Lung (tissue), 11 donors: ENCODE measurements at regions not wholly inside any gene's neighbourhood (a gene's known extent, or its start where the extent isn't known, plus 50 kb on each side); places are given as distances from the start of the nearest gene placed in this dataset.
"Not testable (repeated sequence)": the region's sequence is repeated elsewhere in the genome, so short reads cannot be mapped to it uniquely, and the experiment has no call there.

Source experiments
- ATAC-seq: fragments of 200-7000 bp; cut with Tn5 transposase; one replicate; pipeline ENCODE4 v1.9.1; 2020; ENCODE audit warnings: moderate number of reproducible peaks; ENCODE audit not compliant: insufficient read depth, low FRiP score
- DNase-seq, 3 donors: peaks; one replicate each; pipeline ENCODE4 v3.0.0-alpha.2; 2013 to 2017
- H3K27ac ChIP-seq, 2 donors: one replicate each; pipeline ENCODE4 v1.5.1; 2013; ENCODE audit warnings: mild to moderate bottlenecking in 2 of 2, moderate library complexity in 2 of 2, control low read depth in 1 of 2, inconsistent platforms in 1 of 2, low read depth in 1 of 2, low read length in 1 of 2
- H3K27me3 ChIP-seq, 3 donors: one replicate each; pipeline ENCODE4 v1.5.1; 2013; ENCODE audit warnings: low read length in 2 of 3; ENCODE audit not compliant: control insufficient read depth in 3 of 3, insufficient read depth in 3 of 3
- H3K36me3 ChIP-seq, 4 donors: one replicate each; pipeline ENCODE4 v1.5.1; 2013; ENCODE audit warnings: low read length in 4 of 4, mild to moderate bottlenecking in 1 of 4, moderate library complexity in 1 of 4; ENCODE audit not compliant: control insufficient read depth in 4 of 4, insufficient read depth in 4 of 4
- H3K4me1 ChIP-seq, 5 donors: one replicate each; pipeline ENCODE4 v1.5.1; 2013; ENCODE audit warnings: low read length in 5 of 5, mild to moderate bottlenecking in 2 of 5, moderate library complexity in 1 of 5; ENCODE audit not compliant: control insufficient read depth in 5 of 5, insufficient read depth in 5 of 5
- H3K4me3 ChIP-seq: one replicate; pipeline ENCODE4 v1.5.1; 2013; ENCODE audit warnings: mild to moderate bottlenecking, control low read depth, moderate library complexity
- H3K9ac ChIP-seq, 2 donors: one replicate each; pipeline ENCODE4 v1.5.1; 2013; ENCODE audit warnings: low read length in 2 of 2, control low read depth in 1 of 2; ENCODE audit not compliant: insufficient read depth in 1 of 2
- H3K9me3 ChIP-seq, 4 donors: one replicate each; pipeline ENCODE4 v1.5.1; 2013; ENCODE audit warnings: low read length in 3 of 4, mild to moderate bottlenecking in 1 of 4, moderate library complexity in 1 of 4; ENCODE audit not compliant: control insufficient read depth in 4 of 4, insufficient read depth in 3 of 4
- CTCF ChIP-seq: IDR thresholded peaks from 2 replicates; pipeline ENCODE4 v1.5.1; 2012; ENCODE audit warnings: mild to moderate bottlenecking; ENCODE audit errors: control extremely low read depth, extremely low read depth
- WGBS, 2 donors: extraction: QIAGEN DNeasy Blood & Tissue Kit; methylation state at CpG; one replicate each; pipeline ENCODE4 v1.1.7; 2013; 5-methylcytosine and 5-hydroxymethylcytosine counted together
- donor health status: control.
- donor health status: control.
- donor health status: Bipolar disorder and iron deficiency.
- donor health status: healthy.
- donor health status: DM: yes; HTN: yes; CAD: no.

GRCh38 chr19:27860309-27860934 is 1352.5 kb downstream of the UQCRFS1 start:
- WGBS, 2 donors: 89 to 92% methylated on average over 11 of the region's 11 CpGs
- Histone ChIP-seq H3K36me3 (no peaks in the 10 kb centered on the region), H3K9me3 (peaks cover 2 to 35% (median 19%) of the 10 kb centered on the region in 4 donors), H3K9ac (no peak overlapping the region), H3K4me3 (no peak overlapping the region), H3K27ac (no peak overlapping the region), H3K4me1 (no peaks in the 10 kb centered on the region), H3K27me3 (no peaks in the 10 kb centered on the region)
- TF ChIP-seq CTCF: no peak
- ATAC-seq: no peak
- DNase-seq: no peak

GRCh38 chr19:27859689-27860088 is 1353.3 kb downstream of the UQCRFS1 start:
- H3K9me3 ChIP-seq: peaks cover 2 to 35% (median 19%) of the 10 kb centered on the region in 4 donors
- TF ChIP-seq CTCF: no peak
- WGBS, 2 donors: 89 to 91% methylated on average over 6 of the region's 6 CpGs
- no peaks in the 10 kb centered on the region for H3K36me3 ChIP-seq
- H3K27ac ChIP-seq: no peak overlapping the region
- no peak for DNase-seq
- H3K4me3 ChIP-seq: no peak overlapping the region
- no peaks in the 10 kb centered on the region for H3K4me1 ChIP-seq
- H3K27me3 ChIP-seq: no peaks in the 10 kb centered on the region
- no peak for ATAC-seq
- H3K9ac ChIP-seq: no peak overlapping the region

GRCh38 chr19:27858981-27859581 is 1353.9 kb downstream of the UQCRFS1 start:
- Histone ChIP-seq H3K9me3 (peaks cover 2 to 35% (median 19%) of the 10 kb centered on the region in 4 donors), H3K4me1 (no peaks in the 10 kb centered on the region), H3K4me3 (no peak overlapping the region), H3K27ac (no peak overlapping the region), H3K36me3 (no peaks in the 10 kb centered on the region), H3K9ac (no peak overlapping the region), H3K27me3 (no peaks in the 10 kb centered on the region)
- WGBS, 2 donors: 80 to 85% methylated on average over 7 of the region's 7 CpGs
- ATAC-seq (no peak), DNase-seq (no peak)
- TF ChIP-seq CTCF: no peak

GRCh38 chr19:27852931-27853330 is 1360.0 kb downstream of the UQCRFS1 start:
- WGBS, 2 donors: 85 to 90% methylated on average over 7 of the region's 7 CpGs
- H3K9me3 ChIP-seq: peaks cover 0 to 37% (median 11%) of the 10 kb centered on the region in 4 donors

More at GRCh38 chr19:27852931-27853330, 1360.0 kb downstream of the UQCRFS1 start:
- not testable (repeated sequence) for H3K9ac ChIP-seq, H3K4me1 ChIP-seq, H3K4me3 ChIP-seq, ATAC-seq, H3K36me3 ChIP-seq, H3K27me3 ChIP-seq, DNase-seq, H3K27ac ChIP-seq
